ENCODE measurements at regions not wholly inside any gene's neighbourhood (a gene's known extent, or its start where the extent isn't known, plus 50 kb on each side); places are given as distances from the start of the nearest gene placed in this dataset.
A peak's percentile ranks its signal among the peaks of the same experiment; 100 is the strongest.

GRCh38 chr12:17489452-17489851, 600.5 kb downstream of the RERGL start:
- DNase-seq: no peak
- H3K79me2 ChIP-seq (ENCODE audit: low read length): no peaks in the 10 kb centered on the region
- H3K4me1 ChIP-seq (ENCODE audit: low read length): no peaks in the 10 kb centered on the region
- no peaks in the 10 kb centered on the region for H3K36me3 ChIP-seq (replicated peaks; ENCODE audit: insufficient read depth, low read length)
- H3K9ac ChIP-seq (ENCODE audit: low read length): no peak overlapping the region
- H3K9me2 ChIP-seq (replicated peaks; ENCODE audit: insufficient read depth, low read length): no peaks in the 10 kb centered on the region
- H2AFZ ChIP-seq (ENCODE audit: low read length): no peak overlapping the region
- no peaks in the 10 kb centered on the region for H3K9me3 ChIP-seq (replicated peaks; ENCODE audit: insufficient read depth, low read length)
- no peaks in the 10 kb centered on the region for H4K20me1 ChIP-seq (ENCODE audit: insufficient read depth, low read length)
- no peaks in the 10 kb centered on the region for H3F3A ChIP-seq (ENCODE audit: insufficient read depth, low read length)
- no peak overlapping the region for H3K4me3 ChIP-seq (ENCODE audit: low read length)
- H3K27ac ChIP-seq (ENCODE audit: low read length): no peak overlapping the region
- TF ChIP-seq CTCF (IDR thresholded peaks at IDR 0.05; ENCODE audit: low read length) (0 out of 2 replicates have a peak, but pooled peaks have one; percentile 5), EZH2phosphoT487 (IDR thresholded peaks at IDR 0.05; ENCODE audit: low read length) (no peak), EZH2 (optimal IDR thresholded peaks at IDR 0.05; ENCODE audit: low read depth, low read length) (no peak)
- no peak overlapping the region for H3K4me2 ChIP-seq (ENCODE audit: low read depth, low read length)
- no peaks in the 10 kb centered on the region for H3K27me3 ChIP-seq (replicated peaks; ENCODE audit: insufficient read depth, low read length)

- H3K9me3 ChIP-seq (replicated peaks; ENCODE audit: insufficient read depth, low read length): no peaks in the 10 kb centered on the region
- H4K20me1 ChIP-seq (ENCODE audit: insufficient read depth, low read length): no peaks in the 10 kb centered on the region
- H3K9ac ChIP-seq (ENCODE audit: low read length): no peak overlapping the region
- H3K79me2 ChIP-seq (ENCODE audit: low read length): no peaks in the 10 kb centered on the region
- H2AFZ ChIP-seq (ENCODE audit: low read length): no peak overlapping the region
- no peak overlapping the region for H3K4me3 ChIP-seq (ENCODE audit: low read length)
- no peaks in the 10 kb centered on the region for H3F3A ChIP-seq (ENCODE audit: insufficient read depth, low read length)
- H3K27ac ChIP-seq (ENCODE audit: low read length): no peak overlapping the region
- H3K9me2 ChIP-seq (replicated peaks; ENCODE audit: insufficient read depth, low read length): no peaks in the 10 kb centered on the region
- H3K36me3 ChIP-seq (replicated peaks; ENCODE audit: insufficient read depth, low read length): no peaks in the 10 kb centered on the region
- TF ChIP-seq CTCF (IDR thresholded peaks at IDR 0.05; ENCODE audit: low read length) (no peak), EZH2phosphoT487 (IDR thresholded peaks at IDR 0.05; ENCODE audit: low read length) (no peak), EZH2 (optimal IDR thresholded peaks at IDR 0.05; ENCODE audit: low read depth, low read length) (no peak)
- no peaks in the 10 kb centered on the region for H3K27me3 ChIP-seq (replicated peaks; ENCODE audit: insufficient read depth, low read length)
- no peak overlapping the region for H3K4me2 ChIP-seq (ENCODE audit: low read depth, low read length)
- H3K4me1 ChIP-seq (ENCODE audit: low read length): no peaks in the 10 kb centered on the region
- no peak for DNase-seq
Observed at GRCh38 chr12:17478908-17479673, 610.9 kb downstream of the RERGL start.

- TF ChIP-seq EZH2phosphoT487 (IDR thresholded peaks at IDR 0.05; ENCODE audit: low read length): no peak
- H3K27ac ChIP-seq (ENCODE audit: low read length): no peak overlapping the region
- no peak overlapping the region for H3K4me3 ChIP-seq (ENCODE audit: low read length)
- H3K79me2 ChIP-seq (ENCODE audit: low read length): no peaks in the 10 kb centered on the region
- no peaks in the 10 kb centered on the region for H4K20me1 ChIP-seq (ENCODE audit: insufficient read depth, low read length)
- H3K4me1 ChIP-seq (ENCODE audit: low read length): no peaks in the 10 kb centered on the region
- no peak overlapping the region for H3K9ac ChIP-seq (ENCODE audit: low read length)
- H3K36me3 ChIP-seq (replicated peaks; ENCODE audit: insufficient read depth, low read length): no peaks in the 10 kb centered on the region
- no peaks in the 10 kb centered on the region for H3K9me3 ChIP-seq (replicated peaks; ENCODE audit: insufficient read depth, low read length)
- H3K4me2 ChIP-seq (ENCODE audit: low read depth, low read length): no peak overlapping the region
- no peaks in the 10 kb centered on the region for H3K27me3 ChIP-seq (replicated peaks; ENCODE audit: insufficient read depth, low read length)
- DNase-seq: no peak
- H3K9me2 ChIP-seq (replicated peaks; ENCODE audit: insufficient read depth, low read length): no peaks in the 10 kb centered on the region
- H3F3A ChIP-seq (ENCODE audit: insufficient read depth, low read length): no peaks in the 10 kb centered on the region
- H2AFZ ChIP-seq (ENCODE audit: low read length): no peak overlapping the region
Observed at GRCh38 chr12:17470460-17470859, 619.5 kb downstream of the RERGL start.

- H2AFZ ChIP-seq (ENCODE audit: low read length): no peak overlapping the region
- H3K4me1 ChIP-seq (ENCODE audit: low read length): no peaks in the 10 kb centered on the region
- no peak overlapping the region for H3K27ac ChIP-seq (ENCODE audit: low read length)
- H3K4me2 ChIP-seq (ENCODE audit: low read depth, low read length): no peak overlapping the region
- no peaks in the 10 kb centered on the region for H3K9me2 ChIP-seq (replicated peaks; ENCODE audit: insufficient read depth, low read length)
- H3K79me2 ChIP-seq (ENCODE audit: low read length): no peaks in the 10 kb centered on the region
- no peaks in the 10 kb centered on the region for H3F3A ChIP-seq (ENCODE audit: insufficient read depth, low read length)
- no peak overlapping the region for H3K4me3 ChIP-seq (ENCODE audit: low read length)
- H3K27me3 ChIP-seq (replicated peaks; ENCODE audit: insufficient read depth, low read length): no peaks in the 10 kb centered on the region
- DNase-seq: no peak
- no peaks in the 10 kb centered on the region for H3K9me3 ChIP-seq (replicated peaks; ENCODE audit: insufficient read depth, low read length)
- no peaks in the 10 kb centered on the region for H4K20me1 ChIP-seq (ENCODE audit: insufficient read depth, low read length)
- no peak for TF ChIP-seq CTCF (IDR thresholded peaks at IDR 0.05; ENCODE audit: low read length)
- H3K36me3 ChIP-seq (replicated peaks; ENCODE audit: insufficient read depth, low read length): no peaks in the 10 kb centered on the region
- H3K9ac ChIP-seq (ENCODE audit: low read length): no peak overlapping the region
Observed at GRCh38 chr12:17459214-17459613, 630.8 kb downstream of the RERGL start.

All from MM.1S (cell line).